ENCODE measurements at regions not wholly inside any gene's neighbourhood (a gene's known extent, or its start where the extent isn't known, plus 50 kb on each side); places are given as distances from the start of the nearest gene placed in this dataset.

GRCh38 chr7:115299397-115300037 is 377.6 kb downstream of the MDFIC start (continued):
- TF ChIP-seq EP300 (IDR thresholded peaks at IDR 0.05; ENCODE audit: borderline replicate concordance in 1 of 2, low read depth in 2 of 2, low read length in 2 of 2) (no peak), CTBP2 (IDR thresholded peaks at IDR 0.05; ENCODE audit: borderline replicate concordance, insufficient read depth, insufficient read length, low read length) (no peak), POU5F1 (IDR thresholded peaks at IDR 0.05; ENCODE audit: low read depth, low read length) (peak; percentile 44; the same call in 1 of the 2 replicates), SP2 (IDR thresholded peaks at IDR 0.05; ENCODE audit: low read length) (no peak), SIRT6 (IDR thresholded peaks at IDR 0.05; ENCODE audit: low read length) (no peak), JUN (IDR thresholded peaks at IDR 0.05; ENCODE audit: low read depth, low read length) (no peak), USF2 (IDR thresholded peaks at IDR 0.05; ENCODE audit: low read length) (no peak), TAF1 (IDR thresholded peaks at IDR 0.05; ENCODE audit: low read depth, low read length) (no peak), POLR2A (IDR thresholded peaks at IDR 0.05; ENCODE audit: control extremely low read depth in 1 of 2, low read depth in 2 of 2, low read length in 2 of 2) (no peak), FOSL1 (IDR thresholded peaks at IDR 0.05; ENCODE audit: insufficient read depth, low read depth, low read length) (no peak), SAP30 (IDR thresholded peaks at IDR 0.05; ENCODE audit: insufficient read depth, insufficient replicate concordance, low read length) (no peak), GTF2F1 (IDR thresholded peaks at IDR 0.05; ENCODE audit: borderline replicate concordance, low read depth, low read length) (no peak), ATF3 (IDR thresholded peaks at IDR 0.05; ENCODE audit: insufficient read depth, low read depth, low read length) (no peak)
